Epithelial cell of esophagus (primary cell): ENCODE measurements at regions not wholly inside any gene's neighbourhood (a gene's known extent, or its start where the extent isn't known, plus 50 kb on each side); places are given as distances from the start of the nearest gene placed in this dataset.
"Not testable (repeated sequence)": the region's sequence is repeated elsewhere in the genome, so short reads cannot be mapped to it uniquely, and the experiment has no call there.

Source experiments
- DNase-seq: peaks from one replicate; pipeline ENCODE4 v3.0.0; 2010; ENCODE audit warnings: low read depth
- H3K4me3 ChIP-seq: 2 replicates; pipeline ENCODE4 v1.5.1; 2011; ENCODE audit warnings: mild to moderate bottlenecking, low read length, control low read depth
- TF ChIP-seq, protein P1 (sequence below): IDR thresholded peaks from 2 replicates; pipeline ENCODE4 v1.5.1; 2011; ENCODE audit warnings: low read depth, mild to moderate bottlenecking, low read length, control low read depth, inconsistent platforms; ENCODE audit not compliant: insufficient read depth; ENCODE audit errors: missing control alignments

DNA sequence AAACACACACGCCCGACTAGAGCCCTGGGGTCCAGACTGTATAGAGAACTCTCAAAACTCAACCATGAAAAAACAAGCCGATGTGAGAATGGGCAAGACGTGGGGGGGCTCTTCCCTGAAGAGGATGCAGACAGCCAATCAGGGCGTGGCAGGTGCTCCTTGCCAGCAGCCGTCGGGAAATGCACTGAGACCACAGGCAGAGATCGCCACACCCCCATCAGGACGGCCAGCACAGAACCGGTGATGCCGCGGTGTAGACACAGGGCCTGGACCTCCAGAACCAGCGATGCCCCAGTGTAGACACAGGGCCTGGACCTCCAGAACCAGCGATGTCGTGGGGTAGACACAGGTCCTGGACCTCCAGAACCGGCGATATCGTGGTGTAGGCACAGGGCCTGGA lies 169.2 kb downstream of the LAT start:
- TF ChIP-seq, protein P1, sequence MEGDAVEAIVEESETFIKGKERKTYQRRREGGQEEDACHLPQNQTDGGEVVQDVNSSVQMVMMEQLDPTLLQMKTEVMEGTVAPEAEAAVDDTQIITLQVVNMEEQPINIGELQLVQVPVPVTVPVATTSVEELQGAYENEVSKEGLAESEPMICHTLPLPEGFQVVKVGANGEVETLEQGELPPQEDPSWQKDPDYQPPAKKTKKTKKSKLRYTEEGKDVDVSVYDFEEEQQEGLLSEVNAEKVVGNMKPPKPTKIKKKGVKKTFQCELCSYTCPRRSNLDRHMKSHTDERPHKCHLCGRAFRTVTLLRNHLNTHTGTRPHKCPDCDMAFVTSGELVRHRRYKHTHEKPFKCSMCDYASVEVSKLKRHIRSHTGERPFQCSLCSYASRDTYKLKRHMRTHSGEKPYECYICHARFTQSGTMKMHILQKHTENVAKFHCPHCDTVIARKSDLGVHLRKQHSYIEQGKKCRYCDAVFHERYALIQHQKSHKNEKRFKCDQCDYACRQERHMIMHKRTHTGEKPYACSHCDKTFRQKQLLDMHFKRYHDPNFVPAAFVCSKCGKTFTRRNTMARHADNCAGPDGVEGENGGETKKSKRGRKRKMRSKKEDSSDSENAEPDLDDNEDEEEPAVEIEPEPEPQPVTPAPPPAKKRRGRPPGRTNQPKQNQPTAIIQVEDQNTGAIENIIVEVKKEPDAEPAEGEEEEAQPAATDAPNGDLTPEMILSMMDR, result no peak
- no peak for DNase-seq
- H3K4me3 ChIP-seq, result no peak overlapping the region

DNA sequence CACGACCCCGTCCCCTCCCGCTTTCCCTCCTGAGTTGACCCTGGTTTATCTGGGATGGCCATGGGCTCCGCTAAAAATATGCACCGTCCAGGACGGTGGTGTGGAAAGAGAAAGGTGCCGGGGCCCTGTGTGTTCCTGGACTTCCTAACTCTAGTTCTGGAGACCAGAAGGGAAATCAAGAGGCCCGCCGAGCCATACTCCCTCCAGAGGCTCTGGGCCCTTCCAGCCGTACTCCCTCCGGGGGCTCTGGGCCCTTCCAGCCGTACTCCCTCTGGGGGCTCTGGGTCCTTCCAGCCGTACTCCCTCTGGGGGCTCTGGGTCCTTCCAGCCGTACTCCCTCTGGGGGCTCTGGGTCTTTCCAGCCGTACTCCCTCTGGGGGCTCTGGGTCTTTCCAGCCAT lies 168.5 kb downstream of the LAT start:
- H3K4me3 ChIP-seq, DNase-seq: not testable (repeated sequence)

DNA sequence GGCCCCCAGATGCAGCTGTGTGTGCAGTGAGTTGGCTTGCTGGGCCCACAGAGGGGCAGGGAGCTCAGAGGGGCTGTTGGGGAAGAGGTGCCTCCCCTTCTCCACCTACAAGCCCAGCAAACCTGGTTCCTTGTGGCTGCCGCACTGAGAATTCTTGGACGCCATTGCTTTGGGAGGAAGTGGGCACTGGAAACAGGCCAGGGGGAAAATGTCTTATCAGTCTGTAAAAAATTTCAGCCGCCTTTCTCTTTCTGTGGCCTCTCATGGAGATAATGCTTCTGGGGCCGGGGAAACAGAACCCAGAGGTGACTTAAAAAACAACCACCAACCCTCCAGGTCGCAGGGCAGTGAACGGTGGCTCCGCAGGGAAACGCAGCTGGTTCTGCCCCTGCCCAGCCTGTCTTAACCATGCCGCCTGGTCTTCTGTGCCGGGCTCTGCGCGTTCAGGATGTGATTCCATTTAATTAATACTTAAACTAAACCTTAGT lies 167.7 kb downstream of the LAT start:
- H3K4me3 ChIP-seq, DNase-seq: not testable (repeated sequence)

DNA sequence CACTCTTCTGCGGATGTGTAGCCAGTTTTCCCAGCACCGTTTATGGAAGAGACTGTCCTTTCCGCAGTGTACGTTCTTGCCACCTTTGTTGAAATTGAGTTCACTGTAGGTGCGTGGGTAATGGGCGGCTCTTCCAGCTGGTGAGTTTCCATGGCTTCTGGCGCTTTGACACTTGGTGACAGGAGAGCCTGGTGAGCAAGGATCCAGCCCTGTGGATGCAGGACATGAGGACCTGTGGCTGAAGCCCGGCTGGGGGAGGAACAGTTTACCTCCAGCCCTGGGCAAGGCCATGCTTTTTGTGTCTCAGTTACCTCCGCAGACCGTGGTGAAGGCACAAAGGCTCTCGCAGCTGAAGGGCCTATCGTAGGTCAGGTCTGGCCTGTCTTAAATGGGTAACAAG lies 166.5 kb downstream of the LAT start:
- DNase-seq, result no peak
- H3K4me3 ChIP-seq, result no peak overlapping the region
- TF ChIP-seq, protein P1, result no peak

DNA sequence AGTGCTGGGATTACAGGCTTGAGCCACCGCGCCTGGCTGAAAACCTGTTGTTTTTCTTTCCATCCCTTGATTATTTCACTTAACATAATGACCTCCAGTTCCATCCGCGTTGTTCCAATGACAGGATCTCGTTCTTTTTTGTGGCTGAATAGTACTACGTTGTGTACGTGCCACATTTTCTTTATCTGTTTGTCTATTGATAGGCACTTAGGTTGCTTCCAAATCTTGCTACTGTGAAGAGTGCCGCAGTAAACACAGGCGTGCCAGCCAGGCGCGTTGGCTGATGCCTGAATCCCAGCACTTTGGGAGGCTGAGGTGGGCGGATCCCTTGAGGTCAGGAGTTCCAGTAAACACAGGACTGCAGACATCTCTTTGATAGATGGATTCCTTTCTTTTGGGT lies 165.1 kb downstream of the LAT start:
- not testable (repeated sequence) for H3K4me3 ChIP-seq, DNase-seq

DNA sequence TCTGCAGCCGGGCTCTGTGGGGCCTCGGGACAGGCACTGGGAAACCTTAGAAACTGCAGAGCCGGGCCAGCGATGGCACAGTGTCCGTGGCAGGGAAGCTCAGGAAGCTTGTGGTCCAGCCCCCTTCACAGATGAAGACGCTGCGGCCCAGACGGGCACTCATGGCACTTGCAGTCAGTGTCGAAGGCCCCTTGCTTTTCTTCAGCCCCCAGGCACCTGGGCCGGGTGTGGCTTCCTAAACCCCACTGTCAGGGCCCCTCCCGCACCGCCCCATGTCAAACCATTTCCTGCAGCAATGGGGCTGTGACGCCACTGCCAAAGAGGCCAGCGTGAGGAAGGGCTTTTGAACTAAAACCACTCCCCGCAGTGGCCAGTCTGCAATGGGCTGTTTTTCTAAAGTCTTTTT lies 164.0 kb downstream of the LAT start:
- no peak overlapping the region for H3K4me3 ChIP-seq
- no peak for DNase-seq
- TF ChIP-seq, protein P1, result no peak

DNA sequence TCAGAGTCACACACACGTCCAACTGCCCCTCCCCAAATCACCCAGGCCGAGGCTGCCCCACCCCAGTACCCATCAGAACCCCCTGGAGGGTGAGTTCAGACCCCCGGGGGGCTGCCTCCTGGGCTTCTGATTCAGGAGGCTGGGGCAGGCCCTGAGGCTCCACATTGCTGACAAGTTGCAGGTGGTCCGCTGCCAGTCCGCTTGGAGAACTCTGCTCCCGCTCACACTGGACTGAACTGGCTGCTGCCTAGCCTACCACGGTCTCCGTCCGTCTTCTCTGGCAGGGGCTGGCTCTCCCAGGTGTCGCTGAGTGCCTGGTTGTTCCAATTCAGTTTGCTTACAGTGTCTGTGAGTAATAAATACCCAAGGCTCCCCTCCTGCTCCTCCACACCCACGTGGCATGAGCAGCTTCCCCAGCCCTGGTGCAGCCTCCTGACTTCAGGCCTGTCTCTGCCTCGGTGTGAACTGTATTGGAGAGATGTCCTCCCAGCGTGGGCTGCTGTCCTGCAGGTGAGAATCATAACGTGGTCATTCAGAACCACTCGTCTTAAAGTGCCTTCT lies 163.4 kb downstream of the LAT start:
- peak; percentile 26 for DNase-seq
- no peak overlapping the region for H3K4me3 ChIP-seq
- TF ChIP-seq, protein P1, result no peak

DNA sequence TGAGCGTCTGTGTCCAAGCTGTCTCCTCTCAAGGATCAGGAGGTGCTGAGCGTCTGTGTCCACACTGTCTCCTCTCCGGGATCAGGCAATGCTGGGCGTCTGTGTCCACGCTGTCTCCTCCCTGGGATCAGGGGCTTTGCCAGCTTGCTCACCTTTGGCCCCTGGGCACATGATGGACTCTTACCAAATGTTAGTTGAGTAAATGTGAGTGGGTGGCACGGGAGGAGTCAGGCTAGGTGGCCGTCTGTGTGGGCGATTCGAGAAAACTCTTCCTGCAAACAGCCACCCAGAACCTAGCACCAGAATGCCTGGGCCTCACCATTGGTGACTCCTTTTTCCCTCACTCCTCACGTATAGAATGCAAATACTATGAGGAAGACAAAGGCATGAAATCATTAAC lies 162.9 kb downstream of the LAT start:
- not testable (repeated sequence) for H3K4me3 ChIP-seq, DNase-seq

DNA sequence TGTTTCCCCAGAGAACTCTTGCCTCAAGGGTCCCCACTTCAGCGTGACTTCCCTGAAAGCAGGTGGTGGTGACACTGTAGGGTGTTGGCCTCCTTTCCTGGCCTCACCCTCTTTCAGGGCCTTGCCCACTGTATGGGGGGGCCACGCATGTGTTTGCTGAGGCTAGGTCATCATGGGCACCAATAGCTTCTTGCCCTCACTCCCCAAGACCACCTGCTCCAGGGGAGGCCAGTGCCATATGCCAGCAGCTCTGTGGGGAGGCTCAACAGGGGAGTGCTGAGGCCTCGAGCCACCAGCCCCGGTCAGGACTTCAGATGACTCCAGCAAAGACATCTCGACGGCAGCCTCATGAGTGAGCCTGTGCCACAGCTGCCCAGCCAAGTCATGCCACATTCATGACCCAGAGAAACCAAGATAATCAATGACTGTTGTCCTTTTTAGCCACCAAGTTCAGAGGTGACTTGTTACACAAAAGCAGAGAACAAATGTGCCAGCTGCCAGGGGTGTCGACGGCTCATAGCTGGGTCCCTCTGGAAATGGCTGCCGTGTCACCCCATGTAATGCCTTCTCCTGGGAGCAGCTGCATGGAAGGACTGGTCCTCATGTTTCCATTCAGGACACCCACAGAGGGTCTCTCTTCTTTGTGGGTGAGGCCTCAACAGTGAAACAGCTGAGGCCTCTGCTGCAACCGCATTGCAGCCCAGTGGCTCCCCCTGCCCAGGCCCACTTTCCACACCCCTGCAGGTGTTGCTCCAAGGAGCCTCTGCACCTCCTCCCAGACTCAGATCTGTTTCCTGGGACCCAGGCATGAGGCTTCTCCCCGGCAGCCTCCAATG lies 162.2 kb downstream of the LAT start:
- not testable (repeated sequence) for DNase-seq, H3K4me3 ChIP-seq

DNA sequence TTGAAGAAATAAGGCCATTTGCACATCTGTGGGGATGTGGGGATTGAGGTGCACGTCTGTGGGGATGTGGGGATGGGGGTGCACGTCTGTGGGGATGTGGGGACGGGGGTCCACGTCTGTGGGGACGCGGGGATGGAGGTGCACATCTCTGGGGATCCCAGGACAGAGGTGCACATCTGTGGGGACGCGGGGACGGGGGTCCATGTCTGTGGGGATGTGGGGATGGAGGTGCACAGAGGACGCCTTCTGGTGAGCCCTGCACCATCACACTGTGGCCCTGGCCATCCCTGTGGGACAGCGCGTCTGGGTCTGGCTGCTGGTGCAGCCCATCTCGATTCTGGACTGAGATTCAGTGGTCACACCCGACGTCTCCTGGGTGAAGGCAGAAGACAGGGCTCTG lies 161.4 kb downstream of the LAT start:
- TF ChIP-seq, protein P1, result no peak
- no peak for DNase-seq
- H3K4me3 ChIP-seq, result no peak overlapping the region

DNA sequence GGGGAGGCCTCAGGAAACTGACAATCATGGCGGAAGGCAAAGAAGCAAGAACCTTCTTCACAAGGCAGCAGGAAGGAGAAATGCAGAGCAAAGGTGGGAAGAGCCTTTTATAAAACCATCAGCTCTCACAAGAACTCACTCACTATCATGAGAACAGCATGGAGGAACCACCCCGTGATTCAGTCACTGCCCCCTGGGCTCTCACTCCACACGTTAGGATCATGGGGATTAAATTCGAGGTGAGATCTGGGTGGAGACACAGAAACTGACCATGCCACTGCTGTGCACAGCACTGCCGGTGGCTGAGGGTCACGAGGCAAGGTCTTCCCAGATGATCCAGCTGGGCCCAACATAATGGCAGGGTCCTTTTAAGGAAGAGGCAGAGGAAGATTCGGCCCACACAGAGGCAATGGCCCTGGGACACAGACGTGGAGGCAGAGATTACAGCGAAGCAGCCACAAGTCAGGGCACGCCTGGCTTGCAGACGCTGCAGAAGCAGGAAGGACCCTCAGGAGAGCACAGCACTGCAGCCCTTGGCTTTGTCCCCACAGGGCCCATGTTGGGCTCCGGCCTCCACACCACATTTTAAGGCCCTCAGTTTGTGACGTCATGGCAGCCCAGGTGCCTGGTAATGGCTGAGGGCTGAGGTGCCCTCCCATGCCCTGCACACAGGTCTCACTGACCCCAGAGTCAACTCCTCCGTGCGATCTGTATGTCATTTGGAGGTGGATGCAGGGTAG lies 160.8 kb downstream of the LAT start:
- H3K4me3 ChIP-seq, result not testable (repeated sequence)
- DNase-seq, result peak; percentile 45

DNA sequence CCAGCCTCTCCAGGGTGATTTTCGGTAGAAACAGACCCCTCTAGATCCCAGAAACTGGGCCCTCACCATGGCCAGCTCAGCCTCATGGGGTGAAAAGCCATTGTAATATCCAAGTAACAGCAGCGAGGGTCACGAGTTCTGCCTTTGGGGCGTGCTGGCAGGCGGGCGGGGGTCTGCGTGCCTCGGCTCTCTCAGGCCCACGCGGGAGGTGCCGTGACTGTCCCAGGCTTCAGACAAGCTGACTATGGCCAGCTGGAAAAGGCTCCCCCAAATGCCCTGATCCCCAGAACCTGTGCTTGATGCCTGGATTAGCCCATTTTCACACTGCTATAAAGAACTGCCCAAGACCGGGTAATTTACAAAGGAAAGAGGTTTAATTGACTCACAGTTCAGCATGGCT lies 160.2 kb downstream of the LAT start:
- DNase-seq, H3K4me3 ChIP-seq: not testable (repeated sequence)

DNA sequence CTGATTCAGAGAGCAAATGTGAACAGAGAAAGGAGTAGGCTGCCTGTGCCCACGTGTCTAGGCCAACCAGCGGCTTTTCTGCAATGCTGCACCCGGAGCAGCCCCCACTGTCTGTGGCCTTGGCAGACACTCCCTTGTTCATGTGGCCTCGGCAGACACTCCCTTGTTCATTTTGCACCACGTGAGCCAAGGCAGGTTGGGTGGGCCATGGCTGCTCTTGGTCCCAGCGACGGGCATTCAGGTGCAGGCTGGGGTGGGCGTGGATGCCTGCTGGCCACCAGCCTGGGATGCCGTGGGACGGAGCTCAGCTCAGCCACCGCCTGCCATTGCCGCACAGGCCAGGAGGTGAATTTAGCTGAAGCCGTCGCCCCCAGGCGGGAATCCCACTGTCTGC lies 159.8 kb downstream of the LAT start:
- H3K4me3 ChIP-seq, DNase-seq: not testable (repeated sequence)
